ENCODE measurements at regions not wholly inside any gene's neighbourhood (a gene's known extent, or its start where the extent isn't known, plus 50 kb on each side); places are given as distances from the start of the nearest gene placed in this dataset.

GRCh38 chr1:87451229-87451920, 122.7 kb downstream of the LMO4 start:
- no peak for TF ChIP-seq POLR2A (IDR thresholded peaks at IDR 0.05; ENCODE audit: low read length)
- no peak for TF ChIP-seq GATA1 (IDR thresholded peaks at IDR 0.05; ENCODE audit: low read depth, low read length)

All from erythroblast (primary cell).